Mesenchymal stem cell (in vitro differentiated cells and primary cell): ENCODE measurements at regions not wholly inside any gene's neighbourhood (a gene's known extent, or its start where the extent isn't known, plus 50 kb on each side); places are given as distances from the start of the nearest gene placed in this dataset.

ENCODE experiments used
- DNase-seq: peaks from one replicate; pipeline ENCODE4 v3.0.0-alpha.2; 2013
- H2AFZ ChIP-seq: one replicate; pipeline ENCODE4 v1.6.1; 2013; ENCODE audit warnings: low read depth, mild to moderate bottlenecking, control low read depth, inconsistent platforms, low read length, moderate library complexity
- H2AK5ac ChIP-seq: 2 replicates; pipeline ENCODE4 v1.6.1; 2013; ENCODE audit warnings: low read length, moderate library complexity, mild to moderate bottlenecking, inconsistent platforms; ENCODE audit not compliant: severe bottlenecking
- H2BK120ac ChIP-seq: one replicate; pipeline ENCODE4 v1.6.1; 2013; ENCODE audit warnings: low read depth, mild to moderate bottlenecking, inconsistent platforms, low read length, moderate library complexity
- H2BK12ac ChIP-seq, 2 experiments: one replicate each; pipeline ENCODE4 v1.6.1; 2013; ENCODE audit warnings: inconsistent platforms in 2 of 2, low read length in 2 of 2, mild to moderate bottlenecking in 2 of 2, moderate library complexity in 2 of 2, control low read depth in 1 of 2
- H2BK15ac ChIP-seq: one replicate; pipeline ENCODE4 v1.6.1; 2013; ENCODE audit warnings: mild to moderate bottlenecking, low read depth, inconsistent platforms; ENCODE audit not compliant: poor library complexity, severe bottlenecking
- H2BK5ac ChIP-seq: 2 replicates; pipeline ENCODE4 v1.6.1; 2013; ENCODE audit warnings: low read depth, mild to moderate bottlenecking, low read length, control low read depth, inconsistent platforms; ENCODE audit not compliant: poor library complexity, severe bottlenecking
- H3K14ac ChIP-seq, 2 experiments: one replicate each; pipeline ENCODE4 v1.6.1; 2013; ENCODE audit warnings: inconsistent platforms in 2 of 2, low read length in 2 of 2, control low read depth in 1 of 2, mild to moderate bottlenecking in 1 of 2, moderate library complexity in 1 of 2
- H3K18ac ChIP-seq, 2 experiments: one replicate each; pipeline ENCODE4 v1.6.1; 2013; ENCODE audit warnings: inconsistent platforms in 2 of 2, low read length in 2 of 2, control low read depth in 1 of 2, low read depth in 1 of 2, mild to moderate bottlenecking in 1 of 2
- H3K23ac ChIP-seq, 2 experiments: one replicate each; pipeline ENCODE4 v1.6.1; 2013; ENCODE audit warnings: inconsistent platforms in 2 of 2, low read length in 2 of 2, mild to moderate bottlenecking in 2 of 2, moderate library complexity in 2 of 2, control low read depth in 1 of 2
- H3K27ac ChIP-seq: 2 replicates; pipeline ENCODE4 v1.5.1; 2013; ENCODE audit warnings: mild to moderate bottlenecking, moderate library complexity, low read length, control low read depth, inconsistent platforms; ENCODE audit not compliant: poor library complexity, severe bottlenecking
- H3K27me3 ChIP-seq, 2 experiments: 2 replicates each; pipeline versions ENCODE4 v1.6.1 to v1.7.0; 2013; ENCODE audit warnings: low read length in 2 of 2, mild to moderate bottlenecking in 2 of 2, moderate library complexity in 2 of 2, control low read depth in 1 of 2, inconsistent platforms in 1 of 2; ENCODE audit not compliant: control insufficient read depth in 1 of 2, insufficient read depth in 1 of 2
- H3K36me3 ChIP-seq, 2 experiments: 2 replicates each; pipeline versions ENCODE4 v1.6.1 to v1.7.0; 2013; ENCODE audit warnings: low read length in 2 of 2, control low read depth in 1 of 2, inconsistent platforms in 1 of 2, low read depth in 1 of 2, mild to moderate bottlenecking in 1 of 2; ENCODE audit not compliant: insufficient read depth in 2 of 2, control insufficient read depth in 1 of 2
- H3K4ac ChIP-seq, 2 experiments: one replicate each; pipeline ENCODE4 v1.6.1; 2013; ENCODE audit warnings: inconsistent platforms in 2 of 2, low read length in 2 of 2, mild to moderate bottlenecking in 2 of 2, moderate library complexity in 2 of 2, control low read depth in 1 of 2, low read depth in 1 of 2
- H3K4me1 ChIP-seq: 2 replicates; pipeline ENCODE4 v1.6.1; 2013; ENCODE audit warnings: low read depth, low read length, control low read depth; ENCODE audit not compliant: control insufficient read depth, insufficient read depth
- H3K4me2 ChIP-seq: 2 replicates; pipeline ENCODE4 v1.6.1; 2013; ENCODE audit warnings: low read length, mild to moderate bottlenecking, inconsistent platforms; ENCODE audit not compliant: poor library complexity, severe bottlenecking
- H3K4me3 ChIP-seq, 2 experiments: 2 replicates each; pipeline versions ENCODE4 v1.5.1 to v1.7.0; 2013; ENCODE audit warnings: low read length in 2 of 2, mild to moderate bottlenecking in 2 of 2, control low read depth in 1 of 2, low read depth in 1 of 2; ENCODE audit not compliant: insufficient read depth in 1 of 2
- H3K79me1 ChIP-seq: replicated peaks from 2 replicates; pipeline ENCODE4 v1.6.1; 2013; ENCODE audit warnings: mild to moderate bottlenecking, control low read depth, low read length, inconsistent platforms; ENCODE audit not compliant: poor library complexity, severe bottlenecking
- H3K9ac ChIP-seq: 2 replicates; pipeline ENCODE4 v1.7.0; 2013; ENCODE audit warnings: mild to moderate bottlenecking, low read length, moderate library complexity
- H3K9me3 ChIP-seq: 2 replicates; pipeline ENCODE4 v1.7.0; 2013; ENCODE audit warnings: mild to moderate bottlenecking, low read length; ENCODE audit not compliant: control insufficient read depth
- H4K8ac ChIP-seq: one replicate; pipeline ENCODE4 v1.6.1; 2013; ENCODE audit warnings: inconsistent platforms, mild to moderate bottlenecking, low read length, moderate library complexity
- H4K91ac ChIP-seq: one replicate; pipeline ENCODE4 v1.6.1; 2013; ENCODE audit warnings: mild to moderate bottlenecking, low read length, inconsistent platforms
- WGBS: methylation state at CpG from one replicate; pipeline ENCODE4 v1.1.7; 2013; ENCODE audit warnings: mixed read lengths; 5-methylcytosine and 5-hydroxymethylcytosine counted together

GRCh38 chr6:90932351-90932750 lies 345.5 kb upstream of the MAP3K7 start:
- no peaks in the 10 kb centered on the region for H3K4me1 ChIP-seq
- H3K9me3 ChIP-seq: no peaks in the 10 kb centered on the region
- H3K27me3 ChIP-seq: peaks cover 0 to 11% of the 10 kb centered on the region in 2 experiments
- no peak for DNase-seq
- no CpG with 5 or more reads among the region's 1 CpG for WGBS
- H3K36me3 ChIP-seq: no peaks in the 10 kb centered on the region
- no peak overlapping the region for H4K8ac ChIP-seq
- no peak overlapping the region for H3K23ac ChIP-seq
- H2BK5ac ChIP-seq: no peak overlapping the region
- H3K4me2 ChIP-seq: no peak overlapping the region
- H3K4me3 ChIP-seq: no peak overlapping the region
- H2BK15ac ChIP-seq: no peak overlapping the region
- H3K79me1 ChIP-seq: no peaks in the 10 kb centered on the region
- H3K18ac ChIP-seq: no peak overlapping the region
- no peak overlapping the region for H3K9ac ChIP-seq
- no peak overlapping the region for H2AFZ ChIP-seq
- no peak overlapping the region for H2BK12ac ChIP-seq
- H3K14ac ChIP-seq: no peak overlapping the region
- no peak overlapping the region for H2AK5ac ChIP-seq
- H2BK120ac ChIP-seq: no peak overlapping the region
- H3K27ac ChIP-seq: no peak overlapping the region
- no peak overlapping the region for H4K91ac ChIP-seq
- no peak overlapping the region for H3K4ac ChIP-seq

DNA sequence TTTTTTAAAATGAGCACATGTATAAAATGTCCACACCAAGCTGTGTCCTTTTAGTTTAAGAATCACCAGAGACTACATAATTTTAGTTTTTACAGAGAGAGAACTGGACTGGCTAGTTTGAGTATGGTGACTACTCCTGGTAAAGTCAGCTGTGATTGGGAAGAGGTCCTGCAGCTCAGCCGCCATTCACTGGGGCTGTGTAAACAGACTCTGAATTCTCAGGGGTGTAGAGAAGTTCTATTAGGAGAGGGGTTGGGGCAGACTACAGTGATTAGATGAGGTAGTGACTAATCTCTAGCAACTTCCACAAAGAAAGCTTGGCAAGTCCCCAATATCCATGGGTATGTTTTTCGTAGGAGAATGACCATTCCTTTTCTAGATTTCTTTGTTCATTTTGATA lies 341.2 kb upstream of the MAP3K7 start:
- Histone ChIP-seq H2BK120ac (no peak overlapping the region), H3K36me3 (no peaks in the 10 kb centered on the region), H3K27me3 (peaks cover 0 to 4% of the 10 kb centered on the region in 2 experiments), H3K23ac (no peak overlapping the region), H4K8ac (no peak overlapping the region), H3K4me1 (no peaks in the 10 kb centered on the region), H2BK5ac (no peak overlapping the region), H2AFZ (no peak overlapping the region), H3K18ac (no peak overlapping the region), H3K4me2 (no peak overlapping the region), H2BK15ac (no peak overlapping the region), H3K9me3 (no peaks in the 10 kb centered on the region), H3K79me1 (no peaks in the 10 kb centered on the region), H4K91ac (no peak overlapping the region), H2AK5ac (no peak overlapping the region), H3K14ac (no peak overlapping the region), H3K4me3 (no peak overlapping the region), H2BK12ac (no peak overlapping the region), H3K27ac (no peak overlapping the region), H3K4ac (no peak overlapping the region), H3K9ac (no peak overlapping the region)
- DNase-seq: no peak
- WGBS: 78% methylated on average over 2 of the region's 2 CpGs

DNA sequence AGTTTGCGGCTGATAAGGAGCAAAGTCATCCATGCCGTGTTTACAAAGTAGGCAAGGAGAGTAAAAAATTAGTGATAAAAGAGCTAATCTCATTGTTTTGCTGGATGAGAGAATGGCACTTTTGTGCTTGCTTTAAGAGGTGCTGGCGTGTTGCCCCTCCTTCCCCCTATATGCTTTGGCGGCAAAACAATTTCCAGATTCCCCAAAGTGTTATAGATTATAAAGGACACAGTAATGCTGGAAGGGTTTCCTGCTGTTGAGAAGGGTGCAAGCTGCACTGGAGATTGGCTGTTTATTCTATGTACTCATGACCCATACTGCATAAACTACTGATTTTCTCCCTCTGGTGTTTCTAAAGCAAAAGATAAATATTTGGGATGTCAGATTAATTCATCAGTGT lies 338.9 kb upstream of the MAP3K7 start:
- Histone ChIP-seq H2AK5ac (no peak overlapping the region), H3K27ac (no peak overlapping the region), H3K36me3 (no peaks in the 10 kb centered on the region), H3K4me2 (no peak overlapping the region), H3K23ac (no peak overlapping the region), H2BK15ac (no peak overlapping the region), H2BK120ac (no peak overlapping the region), H2AFZ (no peak overlapping the region), H3K9me3 (no peaks in the 10 kb centered on the region), H2BK12ac (no peak overlapping the region), H3K27me3 (no peaks in the 10 kb centered on the region), H2BK5ac (no peak overlapping the region), H4K8ac (no peak overlapping the region), H3K4ac (no peak overlapping the region), H3K79me1 (no peaks in the 10 kb centered on the region), H3K4me3 (no peak overlapping the region), H3K14ac (no peak overlapping the region), H4K91ac (no peak overlapping the region), H3K18ac (no peak overlapping the region), H3K9ac (no peak overlapping the region), H3K4me1 (no peaks in the 10 kb centered on the region)
- WGBS: 73% methylated on average over 3 of the region's 4 CpGs
- no peak for DNase-seq

DNA sequence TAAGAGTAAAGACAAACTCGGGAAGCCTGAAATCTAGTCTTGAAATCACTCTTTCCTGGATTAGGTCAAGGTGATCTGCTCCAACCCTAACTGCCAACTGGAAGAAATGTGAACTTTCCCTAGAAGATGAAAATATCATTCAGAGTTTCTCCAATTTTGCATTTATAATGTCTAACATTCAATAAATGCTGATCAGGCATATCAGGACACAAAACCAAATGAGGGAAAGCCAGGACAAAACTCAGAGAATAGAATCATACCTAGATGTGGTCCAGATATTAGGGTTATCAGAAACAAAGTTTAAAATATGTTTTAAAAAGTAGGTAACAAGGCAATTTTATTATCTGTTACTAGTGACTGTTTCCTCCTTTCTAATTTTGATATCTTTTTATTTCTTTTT lies 335.5 kb upstream of the MAP3K7 start:
- no peaks in the 10 kb centered on the region for H3K27me3 ChIP-seq
- no peaks in the 10 kb centered on the region for H3K4me1 ChIP-seq
- DNase-seq: no peak
- H3K9ac ChIP-seq: no peak overlapping the region
- H4K8ac ChIP-seq: no peak overlapping the region
- H2BK120ac ChIP-seq: no peak overlapping the region
- H3K4me3 ChIP-seq: no peak overlapping the region
- H3K4me2 ChIP-seq: no peak overlapping the region
- H3K9me3 ChIP-seq: no peaks in the 10 kb centered on the region
- no peak overlapping the region for H2BK12ac ChIP-seq
- H2AFZ ChIP-seq: no peak overlapping the region
- no peak overlapping the region for H3K4ac ChIP-seq
- no peak overlapping the region for H3K18ac ChIP-seq
- H2BK15ac ChIP-seq: no peak overlapping the region
- H3K14ac ChIP-seq: no peak overlapping the region
- 100% methylated on average over 1 of the region's 1 CpG for whole genome bisulfite sequencing
- no peak overlapping the region for H3K23ac ChIP-seq
- no peak overlapping the region for H2AK5ac ChIP-seq
- no peak overlapping the region for H4K91ac ChIP-seq
- H2BK5ac ChIP-seq: no peak overlapping the region
- H3K79me1 ChIP-seq: no peaks in the 10 kb centered on the region
- no peaks in the 10 kb centered on the region for H3K36me3 ChIP-seq
- H3K27ac ChIP-seq: no peak overlapping the region
